OCI-LY3 (cell line): ENCODE measurements at regions not wholly inside any gene's neighbourhood (a gene's known extent, or its start where the extent isn't known, plus 50 kb on each side); places are given as distances from the start of the nearest gene placed in this dataset.

Experiments
- H2AFZ ChIP-seq: fragments of 200-600, 300-600 bp; shearing (Covaris generic); 2 replicates; pipeline ENCODE4 v1.6.0; 2014; ENCODE audit warnings: antibody characterized with exemption, low read depth, low read length
- H3K27ac ChIP-seq: fragments of 200-600, 300-600 bp; sonication (generic); 2 replicates; pipeline ENCODE4 v1.5.1; 2014; ENCODE audit warnings: mild to moderate bottlenecking, low read length, moderate library complexity, mixed read lengths
- H3K27me3 ChIP-seq: fragments of 200-600, 300-600 bp; sonication (generic); 2 replicates; pipeline ENCODE4 v1.6.1; 2014; ENCODE audit warnings: low read depth, low read length, mixed read lengths
- H3K36me3 ChIP-seq: fragments of 200-600, 300-600 bp; sonication (generic); replicated peaks from 2 replicates; pipeline ENCODE3; 2014; ENCODE audit warnings: low read depth, low read length, mixed read lengths
- H3K4me1 ChIP-seq: fragments of 300-600, 200-600 bp; sonication (generic); 2 replicates; pipeline ENCODE4 v1.6.1; 2014; ENCODE audit warnings: low read length, mixed read lengths
- H3K4me2 ChIP-seq: fragments of 200-600, 300-600 bp; sonication (generic); 2 replicates; pipeline ENCODE4 v1.6.1; 2014; ENCODE audit warnings: low read length, mixed read lengths
- H3K4me3 ChIP-seq: fragments of 300-600, 200-600 bp; sonication (generic); 2 replicates; pipeline ENCODE4 v1.5.1; 2014; ENCODE audit warnings: antibody characterized with exemption, mild to moderate bottlenecking, low read length, moderate library complexity
- H3K79me2 ChIP-seq: fragments of 300-600, 200-600 bp; shearing (Covaris generic); 2 replicates; pipeline ENCODE4 v1.6.1; 2014; ENCODE audit warnings: mild to moderate bottlenecking, low read length, mixed read lengths
- H3K9ac ChIP-seq: fragments of 300-600, 200-600 bp; shearing (Covaris generic); 2 replicates; pipeline ENCODE4 v1.6.0; 2014; ENCODE audit warnings: mild to moderate bottlenecking, low read length, moderate library complexity
- H3K9me3 ChIP-seq: fragments of 200-600, 300-600 bp; shearing (Covaris generic); 2 replicates; pipeline ENCODE4 v1.6.1; 2014; ENCODE audit warnings: low read length, mixed read lengths; ENCODE audit not compliant: insufficient read depth
- H4K20me1 ChIP-seq: fragments of 200-600, 300-600 bp; sonication (generic); 2 replicates; pipeline ENCODE4 v1.6.1; 2016; ENCODE audit warnings: low read length, mixed read lengths; ENCODE audit not compliant: insufficient read depth
- EZH2phosphoT487 ChIP-seq: fragments of 200-600 bp; shearing (Covaris generic); IDR thresholded peaks from 2 replicates; pipeline ENCODE4 v1.6.1; 2018; ENCODE audit warnings: antibody characterized with exemption, mixed run types, low read depth
- TF ChIP-seq, protein P1 (sequence below): fragments of 200-600, 300-600 bp; sonication (generic); IDR thresholded peaks from 2 replicates; pipeline ENCODE4 v1.5.1; 2014; ENCODE audit warnings: antibody characterized with exemption, low read length, low read depth

DNA sequence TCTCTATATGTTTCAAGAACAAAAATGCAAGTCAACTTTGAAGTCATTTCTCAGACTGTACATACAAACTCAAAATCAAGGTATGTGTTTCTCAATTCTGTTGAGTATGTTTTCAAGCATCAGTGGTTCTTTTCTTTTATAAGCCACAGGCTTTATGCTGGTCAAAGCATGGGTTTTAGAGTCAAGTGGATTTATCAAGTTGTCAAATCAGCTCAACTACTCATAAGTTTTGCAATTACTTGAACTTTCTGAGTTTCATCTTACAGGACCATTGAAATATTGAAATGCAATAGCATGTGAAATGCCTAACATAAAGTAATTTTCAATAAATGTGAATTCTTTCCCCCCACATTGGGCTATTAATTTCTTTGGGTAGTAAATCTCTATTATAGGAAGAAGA is 239.9 kb upstream of the DKK2 start:
- H3K27ac ChIP-seq = no peak overlapping the region
- H3K9me3 ChIP-seq = no peaks in the 10 kb centered on the region
- no peaks in the 10 kb centered on the region for H4K20me1 ChIP-seq
- H3K9ac ChIP-seq = no peak overlapping the region
- no peak overlapping the region for H3K4me3 ChIP-seq
- H3K79me2 ChIP-seq = no peaks in the 10 kb centered on the region
- no peaks in the 10 kb centered on the region for H3K27me3 ChIP-seq
- TF ChIP-seq, protein P1, sequence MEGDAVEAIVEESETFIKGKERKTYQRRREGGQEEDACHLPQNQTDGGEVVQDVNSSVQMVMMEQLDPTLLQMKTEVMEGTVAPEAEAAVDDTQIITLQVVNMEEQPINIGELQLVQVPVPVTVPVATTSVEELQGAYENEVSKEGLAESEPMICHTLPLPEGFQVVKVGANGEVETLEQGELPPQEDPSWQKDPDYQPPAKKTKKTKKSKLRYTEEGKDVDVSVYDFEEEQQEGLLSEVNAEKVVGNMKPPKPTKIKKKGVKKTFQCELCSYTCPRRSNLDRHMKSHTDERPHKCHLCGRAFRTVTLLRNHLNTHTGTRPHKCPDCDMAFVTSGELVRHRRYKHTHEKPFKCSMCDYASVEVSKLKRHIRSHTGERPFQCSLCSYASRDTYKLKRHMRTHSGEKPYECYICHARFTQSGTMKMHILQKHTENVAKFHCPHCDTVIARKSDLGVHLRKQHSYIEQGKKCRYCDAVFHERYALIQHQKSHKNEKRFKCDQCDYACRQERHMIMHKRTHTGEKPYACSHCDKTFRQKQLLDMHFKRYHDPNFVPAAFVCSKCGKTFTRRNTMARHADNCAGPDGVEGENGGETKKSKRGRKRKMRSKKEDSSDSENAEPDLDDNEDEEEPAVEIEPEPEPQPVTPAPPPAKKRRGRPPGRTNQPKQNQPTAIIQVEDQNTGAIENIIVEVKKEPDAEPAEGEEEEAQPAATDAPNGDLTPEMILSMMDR = no peak
- no peak for TF ChIP-seq EZH2phosphoT487
- no peak overlapping the region for H3K4me2 ChIP-seq
- H3K4me1 ChIP-seq = no peaks in the 10 kb centered on the region
- no peaks in the 10 kb centered on the region for H3K36me3 ChIP-seq
- H2AFZ ChIP-seq = no peak overlapping the region

DNA sequence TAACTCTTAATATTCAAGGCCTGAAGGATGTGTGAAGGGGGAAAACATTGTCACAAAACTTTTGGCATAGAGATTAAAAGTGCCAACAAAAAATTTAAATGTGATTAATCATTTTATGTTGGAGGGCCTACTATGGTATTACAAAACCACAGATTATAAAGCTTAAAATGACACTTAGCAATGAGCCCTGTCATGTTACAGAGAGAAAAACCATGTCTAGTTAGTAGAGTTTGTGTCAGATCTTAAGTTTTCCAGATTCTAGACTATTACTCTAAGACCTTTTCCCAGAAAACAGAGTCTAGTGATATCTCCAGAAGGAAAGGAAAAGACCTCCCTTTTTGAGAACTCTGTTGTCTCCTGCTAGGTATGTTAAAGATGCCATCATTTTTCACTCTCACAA is 239.1 kb upstream of the DKK2 start:
- H3K4me3 ChIP-seq = no peak overlapping the region
- no peaks in the 10 kb centered on the region for H4K20me1 ChIP-seq
- no peaks in the 10 kb centered on the region for H3K36me3 ChIP-seq
- no peaks in the 10 kb centered on the region for H3K9me3 ChIP-seq
- H3K4me1 ChIP-seq = no peaks in the 10 kb centered on the region
- no peak overlapping the region for H3K27ac ChIP-seq
- no peak overlapping the region for H3K4me2 ChIP-seq
- no peak overlapping the region for H2AFZ ChIP-seq
- no peaks in the 10 kb centered on the region for H3K79me2 ChIP-seq
- H3K9ac ChIP-seq = no peak overlapping the region
- no peak for TF ChIP-seq EZH2phosphoT487
- TF ChIP-seq, protein P1 = no peak
- no peaks in the 10 kb centered on the region for H3K27me3 ChIP-seq

GRCh38 chr4:107270614-107271013 is 234.5 kb upstream of the DKK2 start:
- no peaks in the 10 kb centered on the region for H3K27me3 ChIP-seq
- no peaks in the 10 kb centered on the region for H3K9me3 ChIP-seq
- H3K36me3 ChIP-seq = no peaks in the 10 kb centered on the region
- no peak overlapping the region for H3K27ac ChIP-seq
- no peak overlapping the region for H3K4me2 ChIP-seq
- H3K79me2 ChIP-seq = no peaks in the 10 kb centered on the region
- H3K4me1 ChIP-seq = no peaks in the 10 kb centered on the region
- TF ChIP-seq, protein P1 = no peak
- no peak for TF ChIP-seq EZH2phosphoT487
- H4K20me1 ChIP-seq = no peaks in the 10 kb centered on the region
- H3K9ac ChIP-seq = no peak overlapping the region
- H2AFZ ChIP-seq = no peak overlapping the region
- H3K4me3 ChIP-seq = no peak overlapping the region

DNA sequence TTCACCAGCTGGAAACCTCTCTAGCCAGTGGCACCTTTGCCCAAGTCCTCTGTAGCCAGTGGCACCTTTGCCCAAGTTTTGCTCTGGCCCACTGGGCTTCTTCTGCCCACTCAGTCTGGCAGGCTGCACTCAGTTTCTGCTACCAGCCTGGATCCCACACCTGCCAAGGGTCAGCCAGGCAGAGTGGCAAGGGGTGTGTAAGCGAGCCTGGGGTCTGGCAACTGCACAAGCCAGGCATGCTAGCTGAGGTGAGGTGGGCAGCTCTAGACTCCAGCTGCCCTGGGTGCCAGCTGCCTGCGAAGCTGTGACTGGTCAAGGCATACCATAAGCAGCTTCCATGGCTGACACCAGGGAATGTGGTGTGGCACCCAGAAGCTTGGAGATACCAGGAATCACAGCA is 233.1 kb upstream of the DKK2 start:
- Histone ChIP-seq H3K36me3 (no peaks in the 10 kb centered on the region), H3K4me3 (no peak overlapping the region), H3K27ac (no peak overlapping the region), H4K20me1 (no peaks in the 10 kb centered on the region), H3K9me3 (no peaks in the 10 kb centered on the region), H3K79me2 (no peaks in the 10 kb centered on the region), H3K4me1 (no peaks in the 10 kb centered on the region), H2AFZ (no peak overlapping the region), H3K4me2 (no peak overlapping the region), H3K9ac (no peak overlapping the region), H3K27me3 (no peaks in the 10 kb centered on the region)
- no peak for TF ChIP-seq EZH2phosphoT487
- TF ChIP-seq, protein P1 = no peak
